Stromal cell of bone marrow (primary cell): ENCODE measurements at regions not wholly inside any gene's neighbourhood (a gene's known extent, or its start where the extent isn't known, plus 50 kb on each side); places are given as distances from the start of the nearest gene placed in this dataset.
"Not testable (repeated sequence)": the region's sequence is repeated elsewhere in the genome, so short reads cannot be mapped to it uniquely, and the experiment has no call there.

Source experiments
- DNase-seq: peaks from one replicate; pipeline ENCODE4 v3.0.0-alpha.2; 2012; ENCODE audit warnings: low read depth

DNA sequence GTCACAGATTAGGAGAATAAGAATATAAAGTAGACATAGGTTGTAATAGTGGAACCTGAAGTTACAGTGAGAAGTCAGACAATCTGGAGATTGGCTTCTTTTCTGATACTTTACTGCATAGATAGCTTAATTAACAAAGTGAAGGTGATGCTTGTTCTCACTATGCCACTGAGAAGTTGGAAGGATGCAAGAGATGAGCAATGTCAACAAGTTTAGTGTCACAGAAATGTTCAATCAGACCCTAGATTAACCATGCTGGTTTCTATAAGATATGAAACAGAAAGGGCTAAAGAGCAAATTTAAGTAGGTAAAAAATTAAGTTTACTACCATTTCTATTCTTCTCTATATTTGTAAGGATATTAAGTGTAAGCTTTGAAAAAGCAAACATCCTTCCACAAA lies 838.6 kb upstream of the SORCS1 start:
- DNase-seq = no peak

DNA sequence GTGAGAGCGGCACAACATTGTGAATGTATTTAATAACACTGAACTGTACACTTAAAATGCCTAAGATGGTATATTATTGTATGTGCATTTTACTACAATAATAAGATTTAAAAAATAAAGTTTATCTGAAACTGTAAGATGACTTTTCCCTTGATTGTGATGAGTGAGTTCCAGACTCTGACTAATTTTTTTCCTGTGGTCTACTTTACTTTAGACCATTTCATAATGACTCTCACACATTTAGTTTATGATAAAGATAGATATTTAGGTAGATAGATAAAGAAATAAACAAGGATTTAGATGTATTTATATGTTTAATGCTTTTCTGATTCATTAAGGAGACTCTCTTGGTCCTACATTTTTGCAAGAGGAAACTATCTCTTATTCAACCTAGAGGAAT lies 835.9 kb upstream of the SORCS1 start:
- DNase-seq = no peak

DNA sequence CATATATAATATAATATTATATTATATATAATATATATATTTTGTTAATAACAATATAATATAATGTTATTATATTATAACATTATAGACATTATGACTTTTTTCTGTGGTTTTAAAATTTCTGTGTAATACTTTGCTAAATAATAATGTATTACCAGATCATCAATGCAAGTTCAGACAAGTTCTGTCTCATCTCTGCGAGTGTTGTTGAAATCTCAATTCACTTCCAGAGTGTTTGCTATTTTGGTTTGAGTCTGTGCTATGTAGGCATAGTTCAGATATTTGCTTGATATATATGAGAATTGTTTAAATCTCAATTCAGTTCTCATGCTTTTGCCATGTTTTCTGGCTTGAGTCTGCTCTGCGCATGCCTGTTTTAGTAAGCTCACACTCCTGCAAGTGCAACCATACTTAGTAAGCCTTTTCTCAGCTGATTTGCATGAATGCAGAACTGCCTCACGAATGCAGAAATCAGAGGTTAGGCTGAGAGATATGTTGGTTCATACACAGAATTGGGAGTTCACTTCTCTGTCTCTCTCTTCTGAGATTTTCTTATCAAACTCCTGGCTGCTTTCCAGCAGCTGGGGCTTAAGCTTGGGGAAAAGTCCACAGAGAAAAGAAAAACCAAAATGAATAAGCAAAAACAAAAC lies 830.2 kb upstream of the SORCS1 start:
- no peak for DNase-seq

DNA sequence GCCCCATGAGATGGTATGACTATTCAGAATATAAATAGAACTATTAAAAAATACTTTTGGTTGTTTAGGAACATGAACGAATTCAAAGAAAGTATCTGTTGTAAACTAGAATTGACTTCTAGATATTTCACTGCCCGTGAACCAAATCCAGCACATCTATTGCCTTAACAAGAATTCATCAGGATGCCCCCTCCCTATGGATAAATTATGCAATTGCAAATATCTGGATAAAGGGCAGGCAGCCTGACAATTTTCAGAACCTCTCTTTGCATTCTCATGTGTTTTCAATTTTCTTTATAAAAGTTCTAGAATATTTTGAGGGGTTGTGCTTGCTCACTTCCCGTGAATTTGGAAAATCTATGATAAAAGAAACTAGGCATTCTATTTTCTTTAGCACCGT lies 822.1 kb upstream of the SORCS1 start:
- DNase-seq = no peak

DNA sequence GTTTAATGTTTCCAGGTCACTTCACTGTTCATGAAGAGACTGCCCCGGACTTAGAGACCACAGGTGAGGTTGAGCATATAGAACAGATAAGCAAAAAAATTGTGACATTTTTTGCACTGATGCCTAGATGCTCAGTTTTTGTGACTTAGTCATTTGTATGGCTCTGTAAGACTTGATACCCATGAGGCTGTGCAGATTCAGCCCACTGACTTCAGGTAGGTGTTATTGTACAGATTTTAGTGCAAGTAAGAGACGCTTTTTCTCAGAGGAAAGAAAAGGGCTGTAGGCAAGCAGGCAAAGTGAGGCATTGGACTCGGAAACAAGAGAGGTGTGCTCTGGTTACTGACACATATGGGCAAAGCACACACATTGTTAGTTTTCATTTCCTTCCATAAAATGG lies 820.1 kb upstream of the SORCS1 start:
- DNase-seq = no peak

DNA sequence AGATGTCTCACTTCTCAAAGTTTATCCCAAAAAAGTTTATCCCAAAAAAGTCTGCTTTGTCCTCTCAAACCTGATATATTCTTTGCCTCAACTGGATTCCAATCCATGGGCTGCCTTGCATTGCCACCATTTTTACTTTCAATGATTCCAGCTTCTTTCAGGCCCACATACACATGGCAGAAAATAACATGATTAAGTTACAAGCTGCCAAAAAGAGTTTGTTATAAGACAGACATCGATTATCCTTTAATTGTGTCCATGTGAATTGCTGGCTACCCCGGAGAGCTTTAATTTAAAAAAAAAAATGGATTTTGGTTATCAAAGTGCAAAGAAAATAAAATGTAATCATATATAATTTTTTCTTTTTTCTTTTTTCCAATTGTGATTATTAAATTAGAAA lies 819.6 kb upstream of the SORCS1 start:
- no peak for DNase-seq

DNA sequence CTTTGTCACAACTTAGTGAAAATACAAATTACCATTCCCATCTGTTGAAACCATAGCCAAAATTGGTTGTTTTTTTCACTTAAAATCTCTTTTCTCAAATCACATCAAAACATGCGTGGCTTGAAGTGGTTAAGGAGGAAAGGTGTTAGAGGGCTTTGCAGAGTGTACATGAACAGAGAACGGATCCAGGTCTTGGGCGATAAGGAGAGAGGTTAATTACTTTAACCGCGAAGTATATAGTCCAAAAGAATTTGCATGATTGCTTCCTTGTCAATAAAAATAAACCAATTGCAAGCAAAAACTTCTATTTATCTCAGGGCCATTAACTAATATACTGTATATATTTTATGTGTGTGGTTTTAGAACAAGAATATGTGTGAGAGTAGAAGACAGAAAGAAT lies 813.9 kb upstream of the SORCS1 start:
- no peak for DNase-seq

DNA sequence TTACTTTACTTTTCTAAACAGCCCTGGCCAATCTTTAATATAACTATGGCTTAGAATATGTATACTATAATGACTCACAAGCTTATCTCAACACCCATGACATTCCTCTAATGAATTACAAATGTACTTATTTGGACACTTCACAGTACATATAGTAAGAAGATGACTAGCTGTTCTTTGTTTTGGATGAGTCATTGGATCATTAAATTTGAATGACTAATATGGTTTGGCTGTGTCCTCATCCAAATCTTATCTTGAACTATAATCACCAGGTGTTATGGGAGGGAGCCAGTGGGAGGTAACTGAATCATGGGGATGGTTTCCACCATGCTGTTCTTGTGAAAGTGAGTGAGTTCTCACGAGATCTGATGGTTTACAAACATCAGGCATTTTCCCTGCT lies 807.5 kb upstream of the SORCS1 start:
- peak; percentile 4 for DNase-seq

DNA sequence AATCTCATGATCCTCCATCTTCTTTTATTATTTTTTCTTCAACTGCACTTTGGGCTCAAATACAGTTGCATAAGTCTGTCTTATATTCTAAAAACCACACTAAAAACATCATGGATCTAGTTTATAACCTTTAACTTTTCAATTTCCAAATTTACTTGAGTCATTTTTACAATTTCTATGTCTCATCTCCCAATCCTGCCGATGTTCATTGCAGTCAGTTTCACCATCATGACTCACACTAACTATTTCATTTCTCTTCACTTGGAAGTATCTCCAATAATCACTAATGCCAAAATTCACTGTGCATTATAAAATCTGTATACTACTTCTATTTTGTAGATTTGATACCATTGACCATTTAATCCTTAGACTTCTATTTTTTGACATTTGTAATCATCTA lies 806.9 kb upstream of the SORCS1 start:
- DNase-seq = peak; percentile 3

DNA sequence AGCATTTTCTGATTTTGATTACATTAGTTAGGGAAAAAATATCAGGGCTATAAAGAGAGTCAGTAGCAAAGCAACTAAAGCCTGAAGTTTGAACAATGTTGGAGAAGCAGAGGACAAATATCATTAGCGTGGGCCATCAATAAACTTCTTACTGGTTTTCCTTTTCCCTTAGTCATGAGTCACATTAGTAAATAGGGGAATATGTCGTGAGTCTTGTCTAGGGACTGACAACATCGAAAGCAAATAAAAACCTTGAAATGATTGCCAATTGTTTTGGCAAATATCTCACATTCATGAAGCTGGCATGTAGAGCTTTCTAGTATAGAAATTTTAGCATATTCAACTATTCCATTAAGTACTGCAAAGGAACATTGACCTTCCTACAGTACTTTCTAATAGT lies 806.0 kb upstream of the SORCS1 start:
- DNase-seq = no peak

DNA sequence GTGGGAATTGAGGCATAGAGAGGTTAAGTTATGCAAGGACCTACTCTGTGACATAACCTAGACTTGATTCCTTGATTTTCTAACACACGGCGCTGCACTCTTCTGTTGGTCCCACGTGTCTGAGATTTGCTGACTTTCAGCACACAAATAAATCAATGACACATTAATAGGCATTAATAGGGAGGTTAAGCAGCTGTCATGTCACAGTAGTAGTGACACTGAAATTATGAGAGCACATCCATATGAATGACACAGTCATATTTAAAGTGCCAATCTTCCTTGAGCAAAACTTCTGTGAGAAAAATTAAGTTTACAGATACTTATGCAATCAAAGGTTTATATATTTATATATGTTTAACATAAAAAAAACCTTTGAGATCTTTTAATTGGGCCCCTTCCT lies 805.4 kb upstream of the SORCS1 start:
- DNase-seq = no peak

DNA sequence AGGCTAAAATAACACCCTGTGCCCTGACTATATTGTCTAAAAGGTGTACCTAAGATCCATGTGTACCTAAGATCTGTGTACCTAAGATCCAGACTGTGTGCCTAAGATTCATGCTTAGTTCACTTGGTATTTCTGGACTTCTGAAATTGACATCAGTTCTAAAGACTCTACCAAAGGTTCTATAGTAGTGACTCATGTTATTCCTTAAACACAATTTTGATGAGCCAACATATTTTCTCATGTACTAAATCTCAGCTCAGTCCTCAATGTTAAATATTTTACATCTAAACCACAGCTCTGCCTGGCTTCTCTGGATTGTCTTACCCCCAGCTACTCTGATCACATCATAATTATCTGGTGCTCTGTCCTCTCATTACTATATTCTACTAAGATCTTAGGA lies 802.3 kb upstream of the SORCS1 start:
- no peak for DNase-seq

DNA sequence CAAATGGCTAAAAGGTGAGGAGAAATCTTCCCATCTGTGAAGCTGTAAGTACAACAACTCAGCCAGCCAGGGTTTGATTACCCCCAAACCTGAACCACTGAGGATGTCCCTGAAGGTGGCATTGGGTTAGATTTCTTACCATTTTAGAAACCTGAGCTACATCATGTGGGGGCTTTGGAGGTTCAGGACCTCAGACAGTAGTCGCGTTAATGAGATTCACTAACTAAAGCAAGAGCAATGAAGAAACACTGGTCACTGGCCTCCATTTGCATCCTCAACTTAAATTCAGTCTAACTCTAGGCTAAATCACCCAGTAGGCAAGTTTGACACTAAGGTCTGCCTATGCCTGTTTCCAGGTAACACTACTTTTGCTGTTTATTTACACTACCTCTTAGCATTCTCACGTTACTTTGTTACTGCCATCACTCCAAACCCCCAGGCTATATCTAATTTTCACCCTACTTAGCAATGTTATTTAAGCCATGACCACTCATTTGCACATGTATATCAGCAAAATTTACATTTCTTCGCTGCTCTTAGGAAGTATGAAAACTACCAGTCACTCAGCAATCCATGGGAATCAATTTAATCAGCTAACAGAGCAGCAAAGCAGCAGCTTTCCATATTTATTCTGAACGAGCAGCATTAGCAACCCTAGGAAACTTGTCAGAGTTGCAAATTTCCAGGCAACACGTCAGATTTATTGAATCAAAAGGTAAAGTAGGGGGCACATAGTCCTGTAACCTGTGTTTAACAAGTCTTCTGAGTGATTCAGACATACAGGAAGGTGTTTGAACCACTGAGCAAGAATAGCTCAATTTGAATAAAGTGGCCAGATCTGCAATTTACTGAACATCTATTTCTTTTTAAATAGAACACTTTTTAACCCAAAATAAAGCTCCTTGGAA lies 788.4 kb upstream of the SORCS1 start:
- DNase-seq = no peak

DNA sequence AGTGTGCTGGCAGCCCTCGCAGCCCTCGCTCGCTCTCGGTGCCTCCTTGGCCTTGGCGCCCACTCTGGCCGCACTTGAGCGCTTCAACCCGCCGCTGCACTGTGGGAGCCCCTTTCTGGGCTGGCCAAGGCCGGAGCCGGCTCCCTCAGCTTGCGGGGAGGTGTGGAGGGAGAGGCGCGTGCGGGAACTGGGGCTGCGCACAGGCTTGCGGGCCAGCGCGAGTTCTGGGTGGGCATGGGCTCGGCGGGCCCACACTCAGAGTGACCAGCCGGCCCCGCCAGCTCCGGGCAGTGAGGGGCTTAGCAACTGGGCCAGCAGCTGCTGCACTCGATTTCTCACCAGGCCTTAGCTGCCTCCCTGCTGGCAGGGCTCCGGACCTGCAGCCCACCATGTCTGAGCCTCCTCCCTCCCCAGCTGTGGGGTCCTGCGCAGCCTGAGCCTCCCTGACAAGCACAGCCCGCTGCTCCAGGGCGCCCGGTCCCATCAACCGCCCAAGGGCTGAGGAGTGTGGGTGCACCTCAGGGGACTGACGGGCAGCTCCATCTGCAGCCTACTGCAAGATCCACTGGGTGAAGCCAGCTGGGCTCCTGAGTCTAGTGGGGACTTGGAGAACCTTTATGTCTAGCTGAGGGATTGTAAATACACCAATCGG lies 786.0 kb upstream of the SORCS1 start:
- not testable (repeated sequence) for DNase-seq

DNA sequence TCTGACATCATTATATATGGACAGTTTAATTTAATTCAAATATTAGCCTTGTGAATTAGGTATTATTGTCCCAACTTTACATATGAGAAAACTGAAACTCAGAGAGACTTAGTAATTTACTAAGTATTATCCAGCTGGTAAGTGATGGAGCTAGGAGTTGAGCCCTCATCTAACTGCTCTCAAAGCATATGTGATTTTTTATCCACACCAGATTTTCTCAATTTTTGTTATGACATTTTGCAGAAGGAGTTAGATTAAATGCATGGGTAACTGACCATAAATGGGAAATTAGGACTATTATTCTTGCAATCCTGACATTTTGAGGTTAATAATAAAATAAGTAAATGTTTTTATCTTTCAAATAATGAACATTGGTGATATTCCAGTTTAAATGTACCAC lies 778.3 kb upstream of the SORCS1 start:
- no peak for DNase-seq

DNA sequence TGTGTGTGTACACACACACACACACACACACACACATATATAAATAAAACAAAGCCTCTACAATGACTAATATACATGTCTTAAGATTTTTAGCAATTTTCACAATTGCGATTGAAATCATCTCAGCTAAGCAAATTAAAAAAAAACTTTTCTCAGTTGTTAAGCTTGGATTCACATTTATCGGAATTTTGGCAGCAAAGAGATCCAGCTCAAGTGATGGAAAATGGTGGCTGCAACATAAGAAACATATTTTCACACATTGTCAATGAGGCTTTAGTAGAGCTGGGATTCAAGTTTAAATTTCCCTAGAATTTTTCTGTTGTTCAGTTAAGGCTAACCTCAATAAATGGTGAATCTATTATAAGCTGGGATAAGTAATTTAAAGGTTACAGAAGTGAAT lies 768.6 kb upstream of the SORCS1 start:
- no peak for DNase-seq

DNA sequence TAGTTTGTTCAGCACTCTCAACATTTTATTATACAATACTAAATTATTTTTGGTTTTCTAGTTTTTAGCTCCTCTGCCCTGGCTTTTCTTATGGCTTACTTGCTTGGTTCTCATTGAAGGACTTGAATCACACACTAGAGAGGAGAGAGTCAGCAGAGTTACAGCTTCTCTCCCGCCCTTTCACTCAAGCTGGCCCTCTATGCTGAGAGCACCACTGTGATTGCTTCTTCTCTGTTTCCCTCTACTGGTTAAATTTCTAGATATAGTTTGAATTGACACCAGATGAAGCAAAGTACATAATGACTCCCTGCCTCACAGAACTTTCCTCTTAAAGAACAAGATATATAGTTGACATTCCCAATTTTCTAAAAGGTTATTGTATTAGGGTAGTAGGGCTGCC lies 767.3 kb upstream of the SORCS1 start:
- DNase-seq = no peak

DNA sequence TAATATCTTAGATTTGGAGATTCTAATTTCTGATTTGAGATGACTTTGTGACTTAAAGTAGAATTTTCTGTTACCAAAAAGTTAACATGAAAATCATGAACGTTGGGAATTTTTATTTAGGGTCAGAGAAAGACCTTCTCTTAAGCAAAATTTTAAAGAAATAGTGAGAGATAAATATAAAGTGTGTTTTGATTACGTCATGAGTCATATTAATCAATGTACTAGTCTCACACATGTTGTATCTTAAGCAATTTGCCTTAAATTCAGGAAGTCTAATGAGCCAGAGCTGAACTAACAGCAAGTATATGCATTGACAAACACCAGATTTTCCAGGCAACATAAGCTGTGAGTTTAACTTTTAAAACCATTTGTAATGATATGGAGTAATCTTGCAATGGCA lies 765.5 kb upstream of the SORCS1 start:
- DNase-seq = no peak

DNA sequence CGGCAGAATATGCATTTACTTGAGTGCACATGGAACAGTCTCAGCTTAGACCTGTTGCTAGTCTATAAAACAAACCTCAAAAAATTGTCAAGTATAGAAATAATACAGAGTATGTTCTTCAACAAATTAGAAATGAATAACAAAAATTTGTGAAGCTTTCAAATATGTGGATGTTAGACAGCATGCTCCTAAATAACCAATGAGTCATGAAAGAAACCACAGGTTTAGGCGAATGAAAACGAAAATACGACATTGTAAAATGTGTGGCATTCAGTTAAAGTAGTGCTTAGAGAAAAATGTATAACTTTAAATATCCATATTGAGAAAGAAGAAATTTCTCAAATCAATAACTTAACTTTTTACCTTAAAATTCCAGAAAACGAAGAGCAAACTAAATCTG lies 760.0 kb upstream of the SORCS1 start:
- DNase-seq = no peak

DNA sequence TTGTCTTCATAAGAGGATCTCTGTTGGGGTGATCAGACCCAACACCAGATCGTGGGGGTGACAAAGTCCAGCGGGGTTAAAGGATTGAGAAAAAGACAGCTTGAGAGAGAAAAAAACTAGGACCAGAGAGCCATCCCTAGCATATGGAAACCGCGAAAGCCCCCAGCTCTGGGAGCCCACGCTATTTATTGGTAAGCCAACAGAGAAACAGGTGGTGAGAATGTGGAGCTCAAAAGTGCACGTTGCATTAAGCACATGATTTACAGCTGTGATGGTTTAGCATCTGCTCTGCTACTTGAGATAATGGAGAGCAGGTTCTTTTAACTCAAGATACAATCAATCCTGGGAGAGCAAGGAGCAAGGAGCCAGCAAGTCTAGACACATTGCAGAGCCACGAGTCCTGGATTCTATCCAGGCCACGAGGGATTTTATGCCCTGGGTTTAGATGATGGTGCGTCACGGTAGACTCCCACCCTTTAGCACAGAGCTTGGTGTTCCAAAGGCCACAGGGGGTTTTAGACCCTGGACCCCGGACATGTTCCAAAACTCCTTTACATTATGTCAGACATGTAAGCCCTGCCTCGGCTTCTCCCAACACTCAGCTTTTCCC lies 755.2 kb upstream of the SORCS1 start:
- no peak for DNase-seq

DNA sequence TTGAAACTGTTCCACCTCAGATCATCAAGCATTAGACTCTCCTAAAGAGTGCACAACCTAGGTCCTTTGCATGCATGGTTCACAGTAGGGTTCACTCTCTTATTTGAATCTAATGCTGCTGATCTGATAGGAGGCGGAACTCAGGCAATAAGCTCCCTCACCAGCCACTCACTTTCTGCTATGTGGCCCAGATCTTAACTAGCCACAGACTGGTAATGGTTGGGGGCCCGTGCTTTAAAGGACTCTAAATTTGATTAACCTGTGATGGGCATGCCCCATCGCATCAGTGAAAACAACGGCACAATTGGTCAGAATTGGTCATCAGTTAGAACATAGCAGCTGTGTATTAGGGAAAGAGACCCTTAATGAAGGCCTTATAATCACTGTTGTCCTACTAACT lies 753.7 kb upstream of the SORCS1 start:
- no peak for DNase-seq

DNA sequence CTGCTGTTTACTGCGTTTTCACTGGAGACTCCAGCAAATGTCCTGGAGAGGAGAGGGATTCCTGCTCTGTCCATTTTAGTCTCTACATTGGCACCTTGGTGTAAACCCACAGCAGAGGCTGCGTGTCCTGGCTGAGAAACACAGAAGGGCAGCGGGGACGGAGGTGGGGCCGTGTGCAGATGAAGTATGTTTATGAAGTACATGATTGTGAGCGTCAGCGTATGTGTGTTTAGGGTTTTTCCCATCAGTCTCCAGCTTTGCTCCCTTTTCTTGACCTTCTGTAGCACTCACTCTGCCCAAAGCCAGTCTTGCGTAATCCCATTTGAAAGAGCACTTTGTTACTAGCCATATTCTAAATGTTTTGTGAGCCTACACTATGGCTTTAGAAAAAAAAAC lies 750.7 kb upstream of the SORCS1 start:
- no peak for DNase-seq
